HepG2 (cell line): ENCODE measurements at regions not wholly inside any gene's neighbourhood (a gene's known extent, or its start where the extent isn't known, plus 50 kb on each side); places are given as distances from the start of the nearest gene placed in this dataset.

ENCODE experiments used
- ATAC-seq: fragments of 200-7000 bp; cut with Tn5 transposase; 3 replicates; pipeline ENCODE4 v1.9.1; 2020; ENCODE audit warnings: mild to moderate bottlenecking, moderate library complexity
- BruUV-seq: library from RNA; stranded (reverse); fragments of 400-500 nt; replicated peaks from 2 replicates; lab custom pipeline; 2021; lab: Mats Ljungman, UMichigan
- CTCF ChIA-PET: fragments of 300-600 bp; formaldehyde crosslinking; extraction: SDS; loops from one replicate; lab custom pipeline; 2021; ENCODE audit warnings: low total read pairs, inconsistent platforms, low intra/inter-chr PET ratio; lab: Yijun Ruan, JAX
- POLR2A ChIA-PET: fragments of 350-600 bp; sonication (Branson Sonifier 250); formaldehyde crosslinking; loops from one replicate; lab custom pipeline; 2020; ENCODE audit warnings: antibody characterized with exemption, inconsistent platforms; lab: Yijun Ruan, JAX
- DNase-seq: peaks from one replicate; pipeline ENCODE4 v3.0.0-alpha.2; 2015; ENCODE audit warnings: low spot score
- FAIRE-seq: peaks from 3 replicates; lab custom pipeline; 2011; peaks lifted over from hg19 to GRCh38; lab: Jason Lieb, UNC
- H2AFZ ChIP-seq: one replicate; pipeline ENCODE4 v1.6.1; 2011; ENCODE audit warnings: low read length, inconsistent platforms
- H3K27ac ChIP-seq: fragments of 300-600 bp; 3 replicates; pipeline ENCODE4 v1.8.0; 2011; ENCODE audit warnings: mixed run types, mild to moderate bottlenecking, mixed read lengths, low read length, inconsistent platforms; ENCODE audit not compliant: insufficient read depth; ENCODE audit errors: extremely low read length
- H3K27me3 ChIP-seq, 2 experiments: fragments of 200-600 bp in 1 of 2; 2 replicates in 1 of 2; 3 replicates in 1 of 2; pipeline versions ENCODE4 v1.6.0 to v1.8.0; 2011; ENCODE audit warnings: low read length in 2 of 2, mild to moderate bottlenecking in 2 of 2, moderate library complexity in 2 of 2, inconsistent platforms in 1 of 2; ENCODE audit not compliant: insufficient read depth in 2 of 2, control insufficient read depth in 1 of 2
- H3K36me3 ChIP-seq, 2 experiments: fragments of 200-600 bp in 1 of 2; replicated peaks in 1 of 2; 2 replicates in 1 of 2; 3 replicates in 1 of 2; pipeline versions ENCODE4 v1.5.1 to v1.8.0; 2011; ENCODE audit warnings: low read length in 2 of 2, inconsistent platforms in 1 of 2; ENCODE audit not compliant: insufficient read depth in 2 of 2, control insufficient read depth in 1 of 2
- H3K4me1 ChIP-seq: 2 replicates; pipeline ENCODE4 v1.5.1; 2012; ENCODE audit warnings: low read length, inconsistent platforms; ENCODE audit not compliant: insufficient read depth
- H3K4me2 ChIP-seq: 2 replicates; pipeline ENCODE4 v1.6.0; 2011; ENCODE audit warnings: low read depth, low read length, inconsistent platforms
- H3K4me3 ChIP-seq, 3 experiments: fragments of 200-600 bp in 1 of 3; sonication (generic), shearing (Covaris generic) in 1 of 3; replicated peaks in 1 of 3; 2 replicates each; pipeline ENCODE4 v1.5.1; 2011 to 2016; ENCODE audit warnings: low read length in 3 of 3, inconsistent platforms in 2 of 3, low read depth in 2 of 3, mild to moderate bottlenecking in 2 of 3, control low read depth in 1 of 3, mixed read lengths in 1 of 3; ENCODE audit not compliant: insufficient read depth in 1 of 3
- H3K79me2 ChIP-seq: one replicate; pipeline ENCODE4 v1.6.1; 2011; ENCODE audit warnings: low read length, inconsistent platforms; ENCODE audit not compliant: insufficient read depth
- H3K9ac ChIP-seq: 2 replicates; pipeline ENCODE4 v1.6.0; 2011; ENCODE audit warnings: mild to moderate bottlenecking, low read depth, low read length, inconsistent platforms; ENCODE audit not compliant: insufficient read depth
- H3K9me3 ChIP-seq: 2 replicates; pipeline ENCODE4 v1.5.1; 2012; ENCODE audit warnings: mild to moderate bottlenecking, low read length
- H4K20me1 ChIP-seq: 2 replicates; pipeline ENCODE4 v1.6.0; 2011; ENCODE audit warnings: inconsistent platforms, mild to moderate bottlenecking, low read length, moderate library complexity; ENCODE audit not compliant: insufficient read depth
- ATF1 ChIP-seq: IDR thresholded peaks from 2 replicates; pipeline ENCODE4 v1.6.1; 2016; ENCODE audit warnings: mild to moderate bottlenecking, control low read depth
- HOXA9 ChIP-seq: sonication (generic); formaldehyde crosslinking; IDR thresholded peaks from 2 replicates; pipeline ENCODE4 v1.8.1; 2022; ENCODE audit warnings: missing genetic modification reagents, mild to moderate bottlenecking, moderate library complexity, borderline replicate concordance
- MIER3 ChIP-seq: IDR thresholded peaks from 2 replicates; pipeline ENCODE4 v1.6.1; 2016; ENCODE audit warnings: missing compliant biosample characterization, borderline replicate concordance
- MTA3 ChIP-seq: sonication (generic); formaldehyde crosslinking; IDR thresholded peaks from 2 replicates; pipeline ENCODE4 v1.4.0; 2020; ENCODE audit warnings: missing genetic modification reagents
- POLR2AphosphoS2 ChIP-seq: IDR thresholded peaks from 2 replicates; pipeline ENCODE4 v1.6.1; 2011; ENCODE audit warnings: low read depth, low read length, improper control_type of control experiment
- ZNF124 ChIP-seq: sonication (generic); formaldehyde crosslinking; IDR thresholded peaks from 2 replicates; pipeline ENCODE4 v1.4.0; 2020; ENCODE audit warnings: missing genetic modification reagents
- ZNF720 ChIP-seq: sonication (generic); formaldehyde crosslinking; IDR thresholded peaks from 2 replicates; pipeline ENCODE4 v1.4.0; 2020; ENCODE audit warnings: missing genetic modification reagents
- ZSCAN22 ChIP-seq: sonication (generic); formaldehyde crosslinking; IDR thresholded peaks from 2 replicates; pipeline ENCODE4 v1.4.0; 2020; ENCODE audit warnings: mild to moderate bottlenecking, missing genetic modification reagents
- WGBS: methylation state at CpG from one replicate; pipeline ENCODE4 v1.1.6; 2017; ENCODE audit warnings: low lambda C conversion rate; 5-methylcytosine and 5-hydroxymethylcytosine counted together
- in situ Hi-C: cut with HindIII; loops from 2 replicates; pipeline ENCODE4 v1.10.0; 2017; ENCODE audit warnings: low pct_unique_long_range_greater_than_20kb; ENCODE audit not compliant: extremely low pct_ligation_motif_present
- intact Hi-C: fragments of 100-400 bp; cut with micrococcal nuclease; formaldehyde crosslinking; loops from one replicate; pipeline ENCODE4 v1.10.0; 2022; ENCODE audit not compliant: unreplicated experiment
- TF ChIP-seq, protein P1 (sequence below): sonication (generic); formaldehyde crosslinking; IDR thresholded peaks from 2 replicates; pipeline ENCODE4 v1.9.0; 2021; ENCODE audit warnings: missing genetic modification reagents, borderline replicate concordance
- TF ChIP-seq, protein P2 (sequence below): sonication (generic); formaldehyde crosslinking; IDR thresholded peaks from 2 replicates; pipeline ENCODE4 v1.4.0; 2020; ENCODE audit warnings: missing genetic modification reagents
- TF ChIP-seq, protein P3 (sequence below): sonication (generic); formaldehyde crosslinking; IDR thresholded peaks from 2 replicates; pipeline ENCODE4 v1.8.0; 2022; ENCODE audit warnings: mild to moderate bottlenecking, missing genetic modification reagents, moderate library complexity
- TF ChIP-seq, protein P4 (sequence below): sonication (generic); formaldehyde crosslinking; IDR thresholded peaks from 2 replicates; pipeline ENCODE4 v1.4.0; 2020; ENCODE audit warnings: missing genetic modification reagents
- TF ChIP-seq, protein P5 (sequence below): sonication (generic); formaldehyde crosslinking; IDR thresholded peaks from 2 replicates; pipeline ENCODE4 v1.4.0; 2020; ENCODE audit warnings: missing genetic modification reagents

DNA sequence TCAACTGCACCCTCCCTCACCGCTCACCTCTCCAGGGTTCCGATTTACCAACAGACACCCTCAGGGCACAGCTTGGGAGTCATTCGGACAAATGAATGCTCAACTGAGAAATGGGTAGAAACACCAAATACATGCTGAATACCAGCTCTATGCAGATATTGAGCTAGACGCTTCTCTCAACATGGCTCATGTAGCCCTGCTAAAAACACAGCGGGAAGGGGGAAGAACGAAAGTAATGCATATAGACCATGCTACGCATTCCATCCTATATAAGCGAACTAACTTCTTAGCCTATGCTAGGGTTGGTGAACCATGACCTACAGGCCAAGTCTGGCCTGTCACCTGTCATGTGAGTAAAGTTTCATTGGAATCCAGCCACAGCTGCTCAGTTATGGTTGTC lies 304.0 kb downstream of the UQCRFS1 start:
- no peak for ATAC-seq
- WGBS = 55% methylated on average over 8 of the region's 8 CpGs
- CTCF ChIA-PET = no interaction called here

DNA sequence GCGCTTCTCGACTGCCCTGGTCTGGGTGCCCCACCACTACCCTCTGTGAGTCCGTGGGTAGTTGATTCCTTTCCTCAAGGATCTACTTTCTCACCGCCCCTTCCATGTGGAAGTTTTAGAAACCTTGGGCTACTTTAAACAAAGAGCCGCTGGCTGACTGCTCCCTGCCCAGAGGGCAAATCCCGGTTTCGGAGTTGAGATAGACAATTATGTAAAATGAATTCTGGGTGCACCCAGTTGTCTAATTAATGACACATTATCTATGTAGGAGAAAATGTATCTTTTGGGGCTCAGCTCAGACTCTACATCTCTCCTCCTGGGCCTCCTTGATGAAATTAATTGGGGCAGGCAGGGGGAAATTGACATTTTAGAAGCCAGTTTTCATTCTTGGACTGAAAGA lies 305.4 kb downstream of the UQCRFS1 start:
- H4K20me1 ChIP-seq = no peaks in the 10 kb centered on the region
- POLR2A ChIA-PET = no interaction called here
- no peak for FAIRE-seq
- H3K4me3 ChIP-seq = no peak overlapping the region
- in situ Hi-C loops = no loop called here
- CTCF ChIA-PET = no interaction called here
- ATAC-seq = no peak
- H3K9me3 ChIP-seq = peaks cover 11% of the 10 kb centered on the region; the same call in 1 of the 2 replicates
- H3K4me2 ChIP-seq = no peak overlapping the region
- intact Hi-C loops = no loop called here
- H3K36me3 ChIP-seq = no peaks in the 10 kb centered on the region
- no peak for DNase-seq
- H3K4me1 ChIP-seq = no peaks in the 10 kb centered on the region
- no TSS peak for BruUV-seq
- H3K27me3 ChIP-seq = no peaks in the 10 kb centered on the region
- no peaks in the 10 kb centered on the region for H3K79me2 ChIP-seq
- 11% methylated on average over 7 of the region's 7 CpGs for WGBS
- no peak overlapping the region for H3K9ac ChIP-seq
- no peak overlapping the region for H2AFZ ChIP-seq
- no peak overlapping the region for H3K27ac ChIP-seq
- TF ChIP-seq, protein P1, sequence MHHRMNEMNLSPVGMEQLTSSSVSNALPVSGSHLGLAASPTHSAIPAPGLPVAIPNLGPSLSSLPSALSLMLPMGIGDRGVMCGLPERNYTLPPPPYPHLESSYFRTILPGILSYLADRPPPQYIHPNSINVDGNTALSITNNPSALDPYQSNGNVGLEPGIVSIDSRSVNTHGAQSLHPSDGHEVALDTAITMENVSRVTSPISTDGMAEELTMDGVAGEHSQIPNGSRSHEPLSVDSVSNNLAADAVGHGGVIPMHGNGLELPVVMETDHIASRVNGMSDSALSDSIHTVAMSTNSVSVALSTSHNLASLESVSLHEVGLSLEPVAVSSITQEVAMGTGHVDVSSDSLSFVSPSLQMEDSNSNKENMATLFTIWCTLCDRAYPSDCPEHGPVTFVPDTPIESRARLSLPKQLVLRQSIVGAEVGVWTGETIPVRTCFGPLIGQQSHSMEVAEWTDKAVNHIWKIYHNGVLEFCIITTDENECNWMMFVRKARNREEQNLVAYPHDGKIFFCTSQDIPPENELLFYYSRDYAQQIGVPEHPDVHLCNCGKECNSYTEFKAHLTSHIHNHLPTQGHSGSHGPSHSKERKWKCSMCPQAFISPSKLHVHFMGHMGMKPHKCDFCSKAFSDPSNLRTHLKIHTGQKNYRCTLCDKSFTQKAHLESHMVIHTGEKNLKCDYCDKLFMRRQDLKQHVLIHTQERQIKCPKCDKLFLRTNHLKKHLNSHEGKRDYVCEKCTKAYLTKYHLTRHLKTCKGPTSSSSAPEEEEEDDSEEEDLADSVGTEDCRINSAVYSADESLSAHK (CRISPR knock-in tag) = no peak
- TF ChIP-seq MIER3 (CRISPR knock-in tag) (no peak), ATF1 (no peak), ZSCAN22 (CRISPR knock-in tag) (no peak), ZNF124 (CRISPR knock-in tag) (no peak)
- TF ChIP-seq, protein P2, sequence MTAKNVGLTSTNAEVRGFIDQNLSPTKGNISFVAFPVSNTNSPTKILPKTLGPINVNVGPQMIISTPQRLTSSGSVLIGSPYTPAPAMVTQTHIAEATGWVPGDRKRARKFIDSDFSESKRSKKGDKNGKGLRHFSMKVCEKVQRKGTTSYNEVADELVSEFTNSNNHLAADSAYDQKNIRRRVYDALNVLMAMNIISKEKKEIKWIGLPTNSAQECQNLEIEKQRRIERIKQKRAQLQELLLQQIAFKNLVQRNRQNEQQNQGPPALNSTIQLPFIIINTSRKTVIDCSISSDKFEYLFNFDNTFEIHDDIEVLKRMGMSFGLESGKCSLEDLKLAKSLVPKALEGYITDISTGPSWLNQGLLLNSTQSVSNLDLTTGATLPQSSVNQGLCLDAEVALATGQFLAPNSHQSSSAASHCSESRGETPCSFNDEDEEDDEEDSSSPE = no peak
- TF ChIP-seq, protein P3, sequence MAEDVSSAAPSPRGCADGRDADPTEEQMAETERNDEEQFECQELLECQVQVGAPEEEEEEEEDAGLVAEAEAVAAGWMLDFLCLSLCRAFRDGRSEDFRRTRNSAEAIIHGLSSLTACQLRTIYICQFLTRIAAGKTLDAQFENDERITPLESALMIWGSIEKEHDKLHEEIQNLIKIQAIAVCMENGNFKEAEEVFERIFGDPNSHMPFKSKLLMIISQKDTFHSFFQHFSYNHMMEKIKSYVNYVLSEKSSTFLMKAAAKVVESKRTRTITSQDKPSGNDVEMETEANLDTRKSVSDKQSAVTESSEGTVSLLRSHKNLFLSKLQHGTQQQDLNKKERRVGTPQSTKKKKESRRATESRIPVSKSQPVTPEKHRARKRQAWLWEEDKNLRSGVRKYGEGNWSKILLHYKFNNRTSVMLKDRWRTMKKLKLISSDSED (CRISPR knock-in tag) = no peak

More for the DNA sequence above, 304.0 kb downstream of the UQCRFS1 start:
- BruUV-seq = no TSS peak
- DNase-seq = no peak
- POLR2A ChIA-PET = no interaction called here
- in situ Hi-C loops = no loop called here
- TF ChIP-seq MTA3 (no peak), ZNF720 (no peak), POLR2AphosphoS2 (no peak), HOXA9 (CRISPR knock-in tag) (no peak)
- TF ChIP-seq, protein P4, sequence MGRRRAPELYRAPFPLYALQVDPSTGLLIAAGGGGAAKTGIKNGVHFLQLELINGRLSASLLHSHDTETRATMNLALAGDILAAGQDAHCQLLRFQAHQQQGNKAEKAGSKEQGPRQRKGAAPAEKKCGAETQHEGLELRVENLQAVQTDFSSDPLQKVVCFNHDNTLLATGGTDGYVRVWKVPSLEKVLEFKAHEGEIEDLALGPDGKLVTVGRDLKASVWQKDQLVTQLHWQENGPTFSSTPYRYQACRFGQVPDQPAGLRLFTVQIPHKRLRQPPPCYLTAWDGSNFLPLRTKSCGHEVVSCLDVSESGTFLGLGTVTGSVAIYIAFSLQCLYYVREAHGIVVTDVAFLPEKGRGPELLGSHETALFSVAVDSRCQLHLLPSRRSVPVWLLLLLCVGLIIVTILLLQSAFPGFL (CRISPR knock-in tag) = no peak
- TF ChIP-seq, protein P5, sequence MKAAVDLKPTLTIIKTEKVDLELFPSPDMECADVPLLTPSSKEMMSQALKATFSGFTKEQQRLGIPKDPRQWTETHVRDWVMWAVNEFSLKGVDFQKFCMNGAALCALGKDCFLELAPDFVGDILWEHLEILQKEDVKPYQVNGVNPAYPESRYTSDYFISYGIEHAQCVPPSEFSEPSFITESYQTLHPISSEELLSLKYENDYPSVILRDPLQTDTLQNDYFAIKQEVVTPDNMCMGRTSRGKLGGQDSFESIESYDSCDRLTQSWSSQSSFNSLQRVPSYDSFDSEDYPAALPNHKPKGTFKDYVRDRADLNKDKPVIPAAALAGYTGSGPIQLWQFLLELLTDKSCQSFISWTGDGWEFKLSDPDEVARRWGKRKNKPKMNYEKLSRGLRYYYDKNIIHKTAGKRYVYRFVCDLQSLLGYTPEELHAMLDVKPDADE = no peak
- TF ChIP-seq, all 625 proteins: peak for 0
- no peaks in the 10 kb centered on the region for H3K79me2 ChIP-seq
- intact Hi-C loops = no loop called here
- no peak overlapping the region for H3K4me2 ChIP-seq
- no peaks in the 10 kb centered on the region for H3K4me1 ChIP-seq
- no peak overlapping the region for H3K4me3 ChIP-seq
- H3K36me3 ChIP-seq = no peaks in the 10 kb centered on the region
- no peak overlapping the region for H2AFZ ChIP-seq
- peaks cover 11% of the 10 kb centered on the region; the same call in 1 of the 2 replicates for H3K9me3 ChIP-seq
- no peak overlapping the region for H3K9ac ChIP-seq
- H3K27me3 ChIP-seq = no peaks in the 10 kb centered on the region; a peak in 1 of 5 replicates
- H4K20me1 ChIP-seq = no peaks in the 10 kb centered on the region
- H3K27ac ChIP-seq = no peak overlapping the region
- no peak for FAIRE-seq
